Fibroblast of skin of right quadriceps (primary cell): ENCODE measurements at regions not wholly inside any gene's neighbourhood (a gene's known extent, or its start where the extent isn't known, plus 50 kb on each side); places are given as distances from the start of the nearest gene placed in this dataset.
A peak's percentile ranks its signal among the peaks of the same experiment; 100 is the strongest.

Experiments
- DNase-seq: peaks from one replicate; pipeline ENCODE4 v3.0.0-alpha.2; 2013

DNA sequence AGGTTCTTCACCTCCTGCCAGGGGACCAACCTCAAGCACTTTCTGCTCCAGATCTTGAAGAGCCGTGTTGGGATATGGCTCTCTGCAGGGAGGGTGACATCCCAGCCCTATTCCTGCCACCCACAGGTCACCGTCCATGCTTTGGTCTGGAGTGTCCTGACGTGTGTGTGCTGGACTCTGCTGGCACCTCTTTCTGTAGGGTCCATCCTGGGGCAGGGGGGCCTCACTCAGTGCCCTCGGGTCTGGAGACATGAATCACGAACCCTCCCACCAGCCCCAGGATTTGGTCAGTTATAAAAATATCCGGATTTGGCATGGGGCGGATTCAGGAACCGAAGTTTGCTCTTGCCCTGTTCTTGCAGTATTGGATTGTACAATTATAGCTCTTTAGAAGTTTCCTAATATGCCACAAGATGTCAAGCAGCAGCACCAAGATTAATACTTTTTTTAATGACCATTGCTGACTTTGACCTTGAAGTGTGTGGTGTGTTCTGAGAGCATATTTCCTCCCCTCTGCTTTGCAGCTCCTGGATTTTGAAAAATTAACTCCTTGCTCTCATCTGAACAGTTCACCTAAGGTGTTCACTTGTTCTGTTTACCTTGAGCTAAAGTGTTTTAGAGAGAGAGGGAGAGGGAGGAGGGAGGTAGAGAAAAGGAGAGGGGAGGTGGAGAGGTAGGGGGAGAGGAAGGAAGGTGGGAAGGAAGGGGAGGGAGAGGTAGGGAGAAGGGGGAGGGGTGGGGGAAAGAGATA lies 95.4 kb upstream of the SHH start:
- DNase-seq: no peak

- DNase-seq: no peak
Observed at GRCh38 chr7:155901176-155901575, 88.9 kb upstream of the SHH start.

GRCh38 chr7:155899596-155899995 lies 87.3 kb upstream of the SHH start:
- no peak for DNase-seq

DNA sequence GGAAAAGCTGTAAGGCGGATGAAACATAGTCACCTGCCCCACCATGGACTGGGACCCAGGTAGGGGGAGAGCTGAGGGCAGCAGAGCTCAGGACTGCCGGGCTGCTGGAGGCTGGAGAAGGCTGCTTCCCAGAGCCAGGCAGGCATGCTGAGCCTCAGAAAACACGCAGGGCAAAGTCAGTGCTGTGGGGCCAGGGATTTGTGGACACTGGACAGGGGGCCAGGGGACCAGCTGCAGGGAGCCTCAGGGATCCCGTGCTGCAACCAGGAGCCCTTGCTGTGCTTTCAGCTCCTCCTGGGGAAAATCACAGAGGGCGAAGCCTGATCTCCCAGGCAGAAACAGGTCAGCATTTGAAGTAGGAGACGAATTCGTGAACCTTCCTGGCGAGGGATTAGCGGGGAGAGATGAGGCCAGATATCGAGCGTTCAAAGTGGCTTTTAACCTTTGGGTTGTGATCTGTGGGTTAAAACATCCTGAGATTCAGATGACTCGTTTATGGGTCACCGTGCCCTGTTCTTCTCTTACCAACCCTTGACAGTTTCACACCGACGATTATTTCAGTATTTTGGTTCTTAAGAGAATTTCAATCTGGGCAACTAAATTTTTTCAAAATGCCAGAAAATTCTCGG lies 85.6 kb upstream of the SHH start:
- no peak for DNase-seq

DNA sequence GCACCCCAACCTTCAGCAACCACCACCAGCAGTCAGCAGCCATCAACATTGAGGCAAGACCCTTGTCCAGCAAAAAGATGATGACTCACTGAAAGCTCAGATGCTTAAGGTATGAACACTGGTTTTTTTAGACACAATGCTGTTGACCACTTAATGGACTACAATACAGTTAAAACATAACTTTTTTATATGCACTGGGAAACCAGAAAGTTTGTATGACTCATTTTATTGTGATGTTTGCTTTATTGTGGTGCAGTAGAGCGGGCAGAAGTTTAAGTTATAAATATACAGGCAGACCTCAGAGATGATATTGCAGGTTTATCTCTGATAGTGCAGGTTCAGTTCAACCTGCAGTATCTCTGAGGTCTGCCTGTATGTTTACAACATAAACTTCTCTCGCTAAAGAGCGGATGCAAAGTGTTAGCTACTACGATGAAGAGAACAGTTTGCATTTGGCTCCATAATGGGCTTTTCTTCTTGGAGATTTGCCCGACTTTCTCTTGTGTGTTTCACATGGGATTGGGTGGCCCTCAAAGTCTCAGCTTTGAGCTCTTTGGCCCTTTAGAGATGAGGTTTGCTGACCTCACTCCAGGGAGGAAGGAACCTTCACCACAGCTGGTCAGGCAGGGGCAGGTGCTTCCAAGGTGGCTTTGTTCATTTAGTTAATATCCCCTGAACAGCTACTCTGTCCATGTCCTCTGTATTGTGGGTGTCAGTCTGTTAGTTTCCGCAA lies 84.4 kb upstream of the SHH start:
- no peak for DNase-seq

DNA sequence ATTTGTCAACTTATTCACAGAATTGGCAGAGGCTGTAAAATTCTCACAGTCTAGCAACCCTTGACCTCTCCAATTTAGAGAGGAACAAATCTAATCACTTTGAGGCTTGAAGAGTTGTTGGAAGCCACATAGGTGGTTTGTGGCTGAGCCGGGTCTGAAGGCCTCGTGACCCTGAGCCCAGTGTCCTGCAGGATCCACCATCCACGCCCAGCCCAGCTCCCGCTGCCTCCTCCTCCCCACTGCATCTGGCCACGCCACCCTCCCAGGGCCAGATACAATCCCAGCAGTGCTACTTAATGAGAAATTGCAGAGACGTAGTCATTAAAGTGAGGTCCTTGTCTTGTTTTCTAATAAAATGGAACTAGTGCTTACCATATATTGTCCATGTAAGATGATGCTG lies 81.4 kb upstream of the SHH start:
- no peak for DNase-seq

DNA sequence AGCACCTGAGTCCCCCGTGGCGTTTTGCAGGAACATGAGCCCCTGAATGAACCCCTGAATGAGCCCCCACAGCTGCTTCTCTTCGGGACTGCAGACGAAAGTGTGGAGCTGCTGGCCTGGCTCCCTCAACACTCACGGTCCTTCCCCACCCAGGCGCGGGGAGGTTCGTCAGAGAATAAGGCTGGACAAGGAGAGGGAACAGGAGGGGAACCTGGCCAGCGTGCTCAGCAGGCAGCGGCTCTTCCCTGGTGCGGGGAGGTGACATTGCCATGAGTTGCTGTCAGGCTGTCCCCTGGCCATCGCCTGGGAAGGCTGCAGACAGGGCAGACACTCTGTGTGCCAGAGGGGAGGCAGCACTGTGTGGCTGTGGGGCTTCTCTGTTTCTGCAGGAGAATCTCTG lies 80.9 kb upstream of the SHH start:
- no peak for DNase-seq

DNA sequence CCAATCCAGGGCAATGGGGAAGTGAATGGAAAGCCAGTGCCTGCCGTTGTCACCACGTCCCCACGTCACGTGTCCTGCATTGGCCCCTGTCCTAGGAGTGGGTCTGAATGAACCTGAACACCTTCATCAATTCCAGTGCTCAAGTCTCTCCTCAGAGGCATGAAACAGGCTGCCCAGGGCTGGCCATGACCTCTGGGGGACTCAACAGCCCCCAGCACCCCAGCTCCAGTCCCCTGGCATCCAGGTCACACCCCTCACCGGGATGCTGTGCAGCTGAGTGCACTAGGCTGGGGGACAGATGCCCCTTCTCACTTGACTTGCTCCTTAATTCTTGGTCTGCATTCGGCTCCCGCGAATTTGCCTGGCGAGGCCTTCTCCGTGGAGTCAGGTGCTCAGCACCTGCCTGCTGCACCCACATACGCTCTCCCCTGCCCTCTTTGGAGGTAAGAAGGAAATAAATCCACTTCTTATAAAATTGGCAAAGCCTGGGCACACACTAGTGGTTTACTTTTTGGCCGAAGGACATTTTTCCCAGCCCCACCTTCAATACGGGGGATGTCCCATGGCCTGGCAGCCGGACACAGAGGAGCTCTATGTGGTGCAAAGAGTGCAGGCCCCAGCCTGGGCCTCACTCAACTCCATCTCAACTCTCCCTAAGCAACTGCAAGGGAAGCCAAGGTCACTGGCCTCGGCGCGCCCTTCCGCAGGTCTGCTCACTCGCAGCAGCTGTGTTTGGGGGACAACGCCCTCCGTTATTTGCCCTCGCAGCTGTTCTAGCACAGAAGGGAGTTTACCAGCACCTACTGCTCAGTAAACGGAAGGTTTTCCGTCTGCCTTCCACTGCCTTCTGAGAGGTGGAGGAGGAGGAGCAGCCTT lies 77.6 kb upstream of the SHH start:
- no peak for DNase-seq

- DNase-seq: no peak
Observed at GRCh38 chr7:155887174-155887525, 74.9 kb upstream of the SHH start.

DNA sequence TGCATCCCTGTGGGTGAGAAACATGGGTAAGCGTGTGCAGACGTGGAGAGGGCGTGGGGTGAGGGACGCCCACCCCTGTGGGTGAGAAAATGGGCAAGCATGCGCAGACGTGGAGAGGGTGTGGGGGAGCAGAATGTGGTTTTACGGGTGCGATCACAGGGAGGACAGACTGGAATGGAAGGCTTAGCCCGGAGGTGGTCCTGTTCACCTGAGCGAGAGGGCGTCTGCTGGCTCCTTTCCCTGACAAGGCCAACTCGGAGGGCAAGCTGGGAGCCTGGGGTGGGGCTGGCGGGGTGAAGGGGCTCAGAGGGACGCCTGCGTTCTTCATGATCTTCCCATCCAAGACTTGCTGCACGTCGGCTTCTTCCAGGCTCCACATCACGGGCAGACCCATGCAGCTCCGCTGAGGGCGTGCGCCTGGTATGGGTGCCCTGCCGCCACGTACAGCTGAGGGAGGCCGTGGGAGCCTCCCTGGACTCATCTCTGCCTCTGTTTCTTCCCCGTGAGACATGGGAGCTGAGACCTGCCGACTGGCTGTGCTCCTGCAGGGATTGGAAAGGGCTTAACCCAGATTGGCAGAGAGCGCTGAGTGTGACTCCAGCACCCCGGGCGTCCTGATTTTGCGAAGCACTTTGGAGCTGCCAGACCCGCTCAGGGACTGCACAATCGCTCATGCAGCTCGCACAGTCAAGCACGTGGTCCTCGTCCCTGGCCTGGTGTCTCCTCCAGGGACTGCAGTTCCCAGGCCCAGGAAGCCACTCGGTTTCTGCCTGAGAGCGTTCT lies 74.3 kb upstream of the SHH start:
- DNase-seq: no peak

DNA sequence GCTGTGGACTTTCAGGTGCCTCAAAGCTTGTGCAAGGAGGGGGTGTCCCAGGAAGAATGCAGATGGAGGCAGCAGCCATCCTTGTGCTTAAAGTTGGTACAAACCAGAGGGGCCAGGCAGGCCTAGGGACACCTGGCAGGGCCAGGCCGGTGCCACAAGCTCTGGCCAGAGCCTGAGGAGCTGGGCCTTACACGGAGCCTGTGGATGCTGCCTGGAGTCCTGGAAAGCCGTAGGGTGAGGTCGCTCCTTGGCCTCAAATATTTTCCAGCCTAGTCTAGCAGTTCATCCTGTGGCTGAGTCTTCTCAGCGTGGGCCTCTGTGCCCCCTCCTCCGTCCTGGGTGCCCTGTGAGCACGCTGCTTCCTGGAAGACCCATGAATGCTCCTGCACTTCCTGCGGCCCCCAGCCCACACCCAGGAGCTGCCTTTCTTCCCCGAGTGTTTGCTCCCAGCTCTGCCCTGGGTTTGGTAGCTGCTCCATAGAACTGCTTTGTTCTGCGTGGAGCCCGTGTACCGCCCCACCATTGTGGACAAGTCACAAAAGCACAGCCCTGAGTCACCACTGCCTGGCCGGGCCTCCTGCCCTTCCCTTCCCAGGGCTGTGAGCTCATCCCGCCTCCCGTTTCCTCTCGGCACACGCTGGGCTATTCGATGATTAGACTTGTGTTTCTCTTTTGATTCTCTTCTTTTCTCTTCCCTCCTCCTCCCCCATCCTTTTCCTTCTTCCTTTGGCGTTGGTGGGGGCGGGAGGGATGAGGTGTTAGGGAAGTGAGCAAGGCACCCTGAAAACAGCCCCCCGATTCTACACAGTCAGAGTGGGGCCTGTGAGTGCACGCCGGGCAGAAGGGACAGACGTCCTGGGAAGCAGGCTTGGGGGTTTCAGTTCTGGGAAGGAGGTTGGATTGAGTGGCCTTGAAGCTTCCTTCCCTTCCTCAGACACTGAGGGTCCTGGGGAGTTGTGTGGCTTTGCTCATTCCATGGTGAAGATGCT lies 73.2 kb upstream of the SHH start:
- DNase-seq: peak; percentile 28

DNA sequence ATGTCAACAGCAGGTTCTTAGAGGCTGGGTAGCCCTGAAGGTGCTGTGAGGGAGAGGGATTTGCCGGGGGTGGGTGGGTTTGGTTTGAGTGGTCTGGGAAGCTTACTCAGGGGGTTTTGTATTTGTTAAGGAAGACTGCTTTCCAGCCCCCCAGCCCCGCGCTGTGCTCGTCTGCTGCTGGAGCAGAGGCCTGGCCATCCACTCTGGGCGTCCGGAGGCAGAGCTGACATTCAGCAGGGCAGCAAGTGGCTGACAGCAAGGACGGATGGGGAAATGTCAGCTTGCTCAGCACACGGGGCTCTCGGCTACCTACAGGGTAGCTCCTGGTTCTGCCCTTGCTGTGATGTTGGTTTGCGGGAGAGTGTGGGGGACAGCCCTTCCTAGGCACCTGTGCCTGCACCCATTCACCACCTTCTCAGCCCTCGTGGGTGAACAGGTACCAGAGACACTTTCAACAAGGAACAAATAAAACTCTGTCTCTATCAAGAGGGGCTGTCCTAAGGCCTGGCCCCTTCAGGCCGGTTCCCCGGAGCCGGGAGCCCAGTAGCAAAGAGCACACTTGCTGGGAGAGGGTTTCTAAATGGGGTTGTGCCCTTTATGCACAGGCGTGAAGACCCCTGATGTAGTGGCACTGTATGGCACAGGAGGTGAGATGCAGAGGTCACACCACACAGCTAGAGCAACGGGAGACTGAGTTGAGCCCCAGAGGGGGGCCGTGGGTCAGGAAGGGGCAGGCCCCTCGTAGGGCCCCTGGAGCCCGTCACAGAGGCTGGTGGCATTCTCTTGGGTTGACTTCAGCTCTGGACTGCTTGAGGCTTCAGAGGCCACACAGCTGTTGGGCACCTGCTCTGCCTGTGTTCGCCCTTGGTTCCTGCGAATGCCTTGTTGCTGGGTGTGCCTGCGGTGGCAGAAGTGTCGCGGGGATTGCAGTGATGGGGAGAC lies 72.2 kb upstream of the SHH start:
- DNase-seq: no peak

DNA sequence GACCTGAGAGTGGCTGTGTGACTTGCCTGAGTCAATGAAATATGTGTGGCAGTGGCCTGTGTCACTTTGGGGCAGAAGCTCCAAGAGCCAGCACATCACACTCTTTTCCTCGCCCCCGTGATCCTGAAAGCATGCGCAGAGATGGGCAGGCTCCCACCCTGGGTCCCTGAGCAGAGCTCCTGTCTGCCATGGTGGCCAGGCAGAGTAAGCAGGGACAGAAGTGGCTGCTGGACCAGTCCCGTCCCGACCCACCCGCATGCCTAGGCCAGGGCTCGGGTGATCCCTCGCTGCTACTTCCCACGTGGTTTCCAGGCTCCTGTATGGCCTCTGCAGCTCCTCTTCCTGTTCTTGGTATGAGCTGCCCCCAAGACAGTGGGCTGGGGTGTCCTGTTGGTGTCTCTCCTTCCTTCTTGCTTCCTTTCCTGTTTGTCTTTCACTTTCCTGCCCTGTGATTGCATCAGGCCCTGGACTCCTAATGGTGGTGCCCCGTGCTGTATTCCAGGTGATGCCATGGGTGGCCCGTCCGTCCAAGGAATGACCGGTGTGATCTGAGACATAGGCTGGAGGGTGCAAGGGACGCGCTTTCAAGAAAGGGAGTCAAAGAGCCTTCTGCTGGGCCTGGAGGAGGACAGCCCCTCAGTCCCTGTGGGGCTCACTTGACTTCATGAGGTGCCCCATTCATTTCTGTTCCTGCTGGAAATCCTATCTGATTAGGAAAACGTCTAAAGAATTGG lies 71.4 kb upstream of the SHH start:
- DNase-seq: no peak

GRCh38 chr7:155882596-155882995 lies 70.3 kb upstream of the SHH start:
- peak; percentile 4 for DNase-seq

GRCh38 chr7:155881471-155882350 lies 69.4 kb upstream of the SHH start:
- no peak for DNase-seq

DNA sequence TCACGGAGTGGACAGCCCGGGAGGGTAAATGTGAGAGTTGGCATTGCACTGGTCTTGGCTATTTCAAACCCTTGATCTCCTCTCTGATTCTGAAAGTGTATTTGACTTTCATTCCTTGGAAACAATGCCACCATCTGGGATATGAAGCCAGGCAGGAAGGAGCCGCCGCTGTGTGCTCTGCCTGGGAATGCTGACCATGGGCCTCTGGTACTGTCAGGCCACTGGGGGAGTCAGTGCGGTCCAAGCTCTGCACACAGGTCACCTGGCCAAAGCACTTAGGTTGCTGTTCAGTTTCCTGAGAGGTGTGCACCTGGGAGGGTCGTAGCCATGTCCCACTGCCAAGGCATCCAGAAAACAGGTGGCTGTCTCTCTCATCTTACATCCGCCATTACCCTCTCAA lies 68.5 kb upstream of the SHH start:
- no peak for DNase-seq

GRCh38 chr7:155879592-155879991 lies 67.3 kb upstream of the SHH start:
- no peak for DNase-seq

DNA sequence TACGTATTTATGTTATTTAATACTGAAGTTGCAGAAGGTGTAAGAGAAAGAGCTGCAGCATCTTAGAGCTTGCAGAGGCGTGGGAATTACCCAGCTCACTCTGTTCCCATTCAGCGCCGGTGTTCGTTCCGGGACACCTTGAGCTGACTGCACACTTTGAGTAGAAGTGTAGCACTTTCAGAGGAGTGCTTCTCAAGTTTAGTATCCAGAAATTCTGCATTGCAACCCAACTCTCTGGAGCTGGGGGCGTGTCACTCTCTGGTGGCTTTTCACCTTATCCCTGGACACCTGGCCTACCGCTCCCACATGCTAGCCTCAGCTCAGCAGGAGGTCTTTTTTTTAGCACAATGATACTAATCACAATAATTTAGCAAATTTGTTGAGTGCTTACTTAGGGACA lies 66.4 kb upstream of the SHH start:
- DNase-seq: no peak
